DND-41 (cell line): ENCODE measurements at regions not wholly inside any gene's neighbourhood (a gene's known extent, or its start where the extent isn't known, plus 50 kb on each side); places are given as distances from the start of the nearest gene placed in this dataset.

Experiments used
- ATAC-seq: fragments of 200-7000 bp; cut with Tn5 transposase; 3 replicates; pipeline ENCODE4 v1.9.1; 2021; ENCODE audit warnings: low read depth; ENCODE audit not compliant: insufficient read depth
- DNase-seq: peaks from one replicate; pipeline ENCODE4 v3.0.0-alpha.2; 2020
- H2AFZ ChIP-seq: 2 replicates; pipeline ENCODE4 v1.6.0; 2012; ENCODE audit warnings: low read depth, low read length
- H3K27ac ChIP-seq: 2 replicates; pipeline ENCODE4 v1.5.1; 2012; ENCODE audit warnings: low read length, inconsistent platforms
- H3K27me3 ChIP-seq: fragments of 200-600 bp; sonication (generic); 2 replicates; pipeline ENCODE4 v1.6.0; 2012; ENCODE audit warnings: low read length, mild to moderate bottlenecking, inconsistent platforms; ENCODE audit not compliant: insufficient read depth, poor library complexity
- H3K36me3 ChIP-seq: 2 replicates; pipeline ENCODE4 v1.5.1; 2012; ENCODE audit warnings: low read length, inconsistent platforms; ENCODE audit not compliant: insufficient read depth
- H3K4me1 ChIP-seq: 2 replicates; pipeline ENCODE4 v1.5.1; 2012; ENCODE audit warnings: mild to moderate bottlenecking, low read length; ENCODE audit not compliant: insufficient read depth
- H3K4me2 ChIP-seq: 2 replicates; pipeline ENCODE4 v1.6.0; 2012; ENCODE audit warnings: mild to moderate bottlenecking, moderate library complexity, low read length, inconsistent platforms; ENCODE audit not compliant: insufficient read depth
- H3K4me3 ChIP-seq, 2 experiments: fragments of 200-600 bp in 1 of 2; shearing (Covaris generic) in 1 of 2; 2 replicates each; pipeline ENCODE4 v1.5.1; 2012 to 2016; ENCODE audit warnings: inconsistent platforms in 2 of 2, low read length in 2 of 2, mild to moderate bottlenecking in 2 of 2, low read depth in 1 of 2, moderate library complexity in 1 of 2
- H3K79me2 ChIP-seq: 2 replicates; pipeline ENCODE4 v1.6.0; 2012; ENCODE audit warnings: low read length, inconsistent platforms; ENCODE audit not compliant: insufficient read depth
- H3K9ac ChIP-seq: 2 replicates; pipeline ENCODE4 v1.6.0; 2012; ENCODE audit warnings: low read depth, mild to moderate bottlenecking, inconsistent platforms, low read length, moderate library complexity
- H3K9me3 ChIP-seq: 2 replicates; pipeline ENCODE4 v1.5.1; 2012; ENCODE audit warnings: low read length, moderate library complexity, mild to moderate bottlenecking, inconsistent platforms; ENCODE audit not compliant: insufficient read depth, severe bottlenecking
- H4K20me1 ChIP-seq: 2 replicates; pipeline ENCODE4 v1.6.0; 2012; ENCODE audit warnings: low read length; ENCODE audit not compliant: insufficient read depth
- EZH2 ChIP-seq: IDR thresholded peaks from 3 replicates; pipeline ENCODE4 v1.6.1; 2012; ENCODE audit warnings: borderline replicate concordance, low read depth, mild to moderate bottlenecking, moderate library complexity, low read length, inconsistent platforms; ENCODE audit not compliant: severe bottlenecking
- TF ChIP-seq, protein P1 (sequence below): IDR thresholded peaks from 2 replicates; pipeline ENCODE4 v1.5.1; 2012; ENCODE audit warnings: borderline replicate concordance, low read length, moderate library complexity, mild to moderate bottlenecking; ENCODE audit not compliant: poor library complexity, severe bottlenecking; ENCODE audit errors: extremely low read depth

GRCh38 chr16:5200123-5200522, 102.5 kb upstream of the EEF2KMT start:
- ATAC-seq (no peak), DNase-seq (no peak)
- no peak overlapping the region for H3K4me3 ChIP-seq
- TF ChIP-seq, protein P1, sequence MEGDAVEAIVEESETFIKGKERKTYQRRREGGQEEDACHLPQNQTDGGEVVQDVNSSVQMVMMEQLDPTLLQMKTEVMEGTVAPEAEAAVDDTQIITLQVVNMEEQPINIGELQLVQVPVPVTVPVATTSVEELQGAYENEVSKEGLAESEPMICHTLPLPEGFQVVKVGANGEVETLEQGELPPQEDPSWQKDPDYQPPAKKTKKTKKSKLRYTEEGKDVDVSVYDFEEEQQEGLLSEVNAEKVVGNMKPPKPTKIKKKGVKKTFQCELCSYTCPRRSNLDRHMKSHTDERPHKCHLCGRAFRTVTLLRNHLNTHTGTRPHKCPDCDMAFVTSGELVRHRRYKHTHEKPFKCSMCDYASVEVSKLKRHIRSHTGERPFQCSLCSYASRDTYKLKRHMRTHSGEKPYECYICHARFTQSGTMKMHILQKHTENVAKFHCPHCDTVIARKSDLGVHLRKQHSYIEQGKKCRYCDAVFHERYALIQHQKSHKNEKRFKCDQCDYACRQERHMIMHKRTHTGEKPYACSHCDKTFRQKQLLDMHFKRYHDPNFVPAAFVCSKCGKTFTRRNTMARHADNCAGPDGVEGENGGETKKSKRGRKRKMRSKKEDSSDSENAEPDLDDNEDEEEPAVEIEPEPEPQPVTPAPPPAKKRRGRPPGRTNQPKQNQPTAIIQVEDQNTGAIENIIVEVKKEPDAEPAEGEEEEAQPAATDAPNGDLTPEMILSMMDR = no peak
- TF ChIP-seq EZH2 = no peak
- no peaks in the 10 kb centered on the region for H3K4me1 ChIP-seq
- H3K4me2 ChIP-seq = no peak overlapping the region
- H3K9ac ChIP-seq = no peak overlapping the region
- H4K20me1 ChIP-seq = no peaks in the 10 kb centered on the region
- no peaks in the 10 kb centered on the region for H3K9me3 ChIP-seq
- no peak overlapping the region for H3K27ac ChIP-seq
- H2AFZ ChIP-seq = no peak overlapping the region
- no peaks in the 10 kb centered on the region for H3K27me3 ChIP-seq
- no peaks in the 10 kb centered on the region for H3K79me2 ChIP-seq
- H3K36me3 ChIP-seq = no peaks in the 10 kb centered on the region

DNA sequence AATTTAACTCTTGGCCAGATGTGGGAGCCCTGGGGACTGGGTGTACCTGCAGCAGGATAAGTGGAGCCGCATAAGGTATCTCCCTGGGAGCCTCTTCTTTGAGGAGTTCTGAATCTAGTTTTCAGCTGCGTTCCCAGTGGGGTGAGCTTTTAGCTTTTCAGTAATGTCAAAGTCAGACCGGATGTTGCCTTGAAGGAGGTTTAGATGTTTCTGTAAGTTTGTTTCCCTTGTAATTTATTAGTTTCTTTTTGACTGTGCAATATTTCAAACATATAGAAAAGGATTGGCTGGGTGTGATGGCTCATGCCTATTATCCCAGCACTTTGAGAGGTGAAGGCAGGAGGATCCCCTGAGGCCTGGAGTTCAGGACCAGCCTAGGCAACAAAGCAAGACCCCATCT, 98.6 kb upstream of the EEF2KMT start:
- Histone ChIP-seq H3K9me3 (no peaks in the 10 kb centered on the region), H3K27ac (no peak overlapping the region), H3K36me3 (no peaks in the 10 kb centered on the region), H3K79me2 (no peaks in the 10 kb centered on the region), H3K4me1 (no peaks in the 10 kb centered on the region), H3K4me3 (no peak overlapping the region), H4K20me1 (no peaks in the 10 kb centered on the region), H3K9ac (no peak overlapping the region), H3K27me3 (no peaks in the 10 kb centered on the region), H3K4me2 (no peak overlapping the region), H2AFZ (no peak overlapping the region)
- DNase-seq (no peak), ATAC-seq (no peak)
- TF ChIP-seq EZH2 = no peak
- TF ChIP-seq, protein P1 = no peak

DNA sequence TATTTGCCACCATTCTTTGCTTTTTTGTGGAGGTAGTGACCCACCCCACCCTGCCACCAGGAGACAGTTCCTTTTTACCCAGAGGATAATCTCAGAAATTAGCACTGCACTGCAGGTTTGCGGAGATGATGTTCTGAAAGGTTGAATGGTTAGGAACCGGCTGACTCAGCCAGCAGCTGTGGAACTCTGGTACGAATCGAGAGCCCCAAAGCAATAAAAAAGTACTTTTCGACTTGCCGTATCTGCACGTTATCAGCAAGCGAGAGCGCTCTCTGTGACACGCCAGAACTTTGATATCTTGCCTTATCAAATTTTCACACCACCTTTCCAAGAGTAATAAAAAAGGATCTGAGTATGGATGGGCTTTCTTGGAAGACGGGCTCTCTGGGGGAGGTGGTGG, 96.3 kb upstream of the EEF2KMT start:
- no peaks in the 10 kb centered on the region for H4K20me1 ChIP-seq
- ATAC-seq (no peak), DNase-seq (no peak)
- H3K79me2 ChIP-seq = no peaks in the 10 kb centered on the region
- no peaks in the 10 kb centered on the region for H3K27me3 ChIP-seq
- no peak overlapping the region for H3K9ac ChIP-seq
- H3K36me3 ChIP-seq = no peaks in the 10 kb centered on the region
- no peak overlapping the region for H3K27ac ChIP-seq
- TF ChIP-seq, protein P1 = no peak
- no peak for TF ChIP-seq EZH2
- no peak overlapping the region for H2AFZ ChIP-seq
- H3K4me1 ChIP-seq = no peaks in the 10 kb centered on the region
- H3K9me3 ChIP-seq = no peaks in the 10 kb centered on the region
- no peak overlapping the region for H3K4me3 ChIP-seq
- no peak overlapping the region for H3K4me2 ChIP-seq

DNA sequence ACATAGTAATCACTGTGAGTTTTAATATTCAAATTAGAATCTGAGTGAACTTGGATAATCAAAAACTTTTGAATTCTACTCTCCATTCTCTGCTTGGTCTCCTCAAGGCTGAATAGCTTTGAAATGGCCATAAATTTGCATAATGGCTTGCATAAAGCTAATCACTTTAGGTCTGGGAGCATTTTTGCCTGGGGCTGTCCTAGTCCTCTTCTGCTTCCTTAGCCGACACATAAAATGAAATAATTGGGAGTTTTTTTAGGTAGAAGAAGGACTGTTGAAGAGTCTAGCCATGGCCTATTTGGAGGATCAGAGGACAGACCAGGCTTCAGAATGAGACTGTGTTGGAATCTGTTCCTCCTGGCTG, 91.4 kb upstream of the EEF2KMT start:
- Histone ChIP-seq H3K79me2 (no peaks in the 10 kb centered on the region), H3K4me2 (no peak overlapping the region), H2AFZ (no peak overlapping the region), H3K27me3 (no peaks in the 10 kb centered on the region), H3K4me1 (no peaks in the 10 kb centered on the region), H3K36me3 (no peaks in the 10 kb centered on the region), H3K27ac (no peak overlapping the region), H3K9me3 (no peaks in the 10 kb centered on the region), H4K20me1 (no peaks in the 10 kb centered on the region), H3K9ac (no peak overlapping the region), H3K4me3 (no peak overlapping the region)
- ATAC-seq (no peak), DNase-seq (no peak)
- TF ChIP-seq, protein P1 = no peak
- no peak for TF ChIP-seq EZH2
